ENCODE measurements at regions not wholly inside any gene's neighbourhood (a gene's known extent, or its start where the extent isn't known, plus 50 kb on each side); places are given as distances from the start of the nearest gene placed in this dataset.

DNA sequence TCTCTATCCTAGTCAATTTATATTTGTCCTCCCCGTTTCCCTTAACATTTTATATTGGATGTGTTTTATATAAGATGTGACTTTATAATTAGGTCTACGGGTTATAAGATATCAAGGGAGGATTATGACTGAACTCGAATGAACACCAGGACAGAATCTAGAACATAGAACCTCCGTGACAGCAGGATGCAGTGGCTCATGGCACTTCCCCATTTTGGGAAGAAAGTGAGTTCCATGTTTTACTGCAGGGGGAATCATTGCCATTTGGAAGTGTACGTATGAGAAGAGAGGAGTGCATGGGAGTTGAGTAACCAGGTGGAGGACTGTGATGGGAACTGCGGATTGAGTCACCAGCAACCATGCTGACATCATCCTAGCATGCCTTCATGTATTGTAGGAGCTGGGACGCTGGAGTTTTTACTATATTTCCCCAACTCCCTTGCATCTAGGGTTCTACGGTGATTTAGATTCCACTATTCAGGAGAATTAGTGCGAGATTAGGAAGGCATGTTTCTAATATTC, 56.1 kb upstream of the FOXC1 start:
- DNase-seq, result no peak

- DNase-seq, result peak in 1 of 2 experiments; percentile 6
Measured at GRCh38 chr6:1554141-1554475, 55.6 kb upstream of the FOXC1 start.

GRCh38 chr6:1554476-1555310, 55.0 kb upstream of the FOXC1 start:
- peak; percentile 64 to 69 for DNase-seq

GRCh38 chr6:1558388-1558787, 51.3 kb upstream of the FOXC1 start:
- no peak for DNase-seq
